NCI-H2171 treated with DMSO at 0.1 percent for 48 hours (cell line): ENCODE measurements at regions not wholly inside any gene's neighbourhood (a gene's known extent, or its start where the extent isn't known, plus 50 kb on each side); places are given as distances from the start of the nearest gene placed in this dataset.

Experiments used
- DNase-seq: peaks from one replicate; lab custom pipeline; 2025; lab: John Stamatoyannopoulos, UW

DNA sequence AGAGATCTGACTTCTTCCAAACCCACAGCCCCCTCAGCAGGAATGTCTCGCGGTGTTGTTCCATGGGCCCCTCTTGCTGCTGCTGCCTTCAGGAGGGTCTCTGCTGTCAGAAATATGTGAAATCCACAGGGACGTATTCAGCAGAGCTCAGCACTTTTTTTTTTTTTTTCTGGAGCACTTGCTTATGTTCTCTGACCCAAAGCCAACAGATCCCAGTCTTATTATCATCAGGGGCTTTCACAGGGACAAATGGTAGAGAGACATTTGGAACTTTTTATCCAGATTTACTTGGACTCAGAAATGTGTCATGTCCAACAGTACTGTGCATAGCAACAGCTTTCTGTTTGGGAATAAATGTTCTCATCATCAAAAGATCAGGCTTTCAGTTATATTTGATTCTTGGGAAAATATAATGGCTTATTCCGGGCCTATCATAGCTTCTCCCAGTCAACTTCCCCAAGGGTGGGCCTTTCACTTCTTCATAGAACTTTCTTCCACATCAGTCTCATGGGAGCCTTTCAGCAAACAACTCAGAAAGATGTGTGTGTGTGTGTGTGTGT is 332.7 kb downstream of the ZNF536 start:
- DNase-seq, result no peak

DNA sequence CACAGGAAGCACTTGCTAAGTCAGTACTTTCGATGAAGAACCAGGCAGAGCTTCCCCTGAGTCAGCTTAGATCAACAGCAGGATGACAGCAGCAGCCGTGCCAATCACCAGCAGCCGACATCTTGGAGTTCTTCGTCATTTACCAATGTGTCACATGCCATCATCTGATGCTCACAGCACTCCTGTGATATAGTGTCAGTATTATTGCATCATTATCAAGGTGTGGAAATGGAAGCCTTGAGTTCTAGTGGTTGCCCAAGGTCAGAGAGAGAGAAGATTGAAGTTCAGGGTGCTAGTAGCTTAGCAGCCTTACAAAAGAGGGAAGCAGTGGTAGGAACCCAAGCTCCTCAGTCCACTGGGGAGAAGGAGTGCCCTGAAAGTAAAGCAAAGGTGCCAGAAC is 331.5 kb downstream of the ZNF536 start:
- no peak for DNase-seq

DNA sequence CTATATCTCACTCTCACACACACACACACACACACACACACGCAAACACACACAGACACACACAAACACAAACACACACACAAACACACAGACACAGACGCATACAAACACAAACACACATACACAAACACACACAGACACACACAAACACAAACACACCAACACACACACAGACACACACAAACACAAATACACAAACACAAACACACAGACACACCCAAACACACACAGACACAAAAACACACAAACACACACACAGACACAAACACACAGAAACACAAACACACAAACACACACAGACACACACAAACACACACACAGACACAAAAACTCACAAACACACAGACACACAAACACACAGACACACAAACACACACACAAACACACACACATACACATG is 329.0 kb downstream of the ZNF536 start:
- DNase-seq, result no peak

DNA sequence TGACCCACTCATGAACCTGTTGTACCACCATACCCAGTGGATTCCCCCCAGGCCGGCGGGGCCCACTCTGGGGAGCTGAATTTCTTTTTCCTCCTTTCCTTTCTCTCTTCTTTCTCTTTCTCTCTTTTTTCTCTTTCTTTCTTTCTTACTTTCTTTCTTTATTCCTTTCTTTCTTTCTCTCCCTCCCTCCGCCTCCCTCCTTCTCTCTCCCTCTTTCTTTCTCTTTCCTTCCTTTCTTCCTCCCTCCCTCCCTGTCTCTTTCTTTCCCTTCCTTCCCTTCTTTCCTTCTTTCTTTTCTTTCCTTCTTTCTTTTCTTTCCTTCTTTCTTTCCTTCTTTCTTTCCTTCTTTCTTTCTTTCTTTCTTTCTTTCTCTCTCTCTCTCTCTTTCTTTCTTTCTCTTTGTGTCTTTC is 327.7 kb downstream of the ZNF536 start:
- no peak for DNase-seq

DNA sequence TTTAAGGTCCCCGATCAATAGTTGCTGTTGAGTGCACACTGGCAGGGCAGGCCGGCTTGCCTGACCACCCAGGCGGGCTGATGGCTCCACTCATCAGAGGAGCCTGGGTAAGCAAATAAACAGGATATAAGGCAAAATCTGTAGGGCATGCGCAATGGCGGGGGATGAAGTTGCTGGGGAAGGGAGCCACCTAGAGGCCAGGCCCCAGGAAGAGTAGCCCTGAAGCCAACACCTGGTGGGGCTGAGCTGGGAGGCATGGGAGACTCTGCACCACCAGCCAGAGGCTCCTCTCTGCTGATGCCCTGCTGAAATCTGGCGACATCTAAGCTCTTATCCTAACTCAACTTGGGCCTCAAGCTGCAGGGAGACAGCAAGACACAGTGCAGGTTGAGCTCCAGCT is 324.3 kb downstream of the ZNF536 start:
- no peak for DNase-seq

DNA sequence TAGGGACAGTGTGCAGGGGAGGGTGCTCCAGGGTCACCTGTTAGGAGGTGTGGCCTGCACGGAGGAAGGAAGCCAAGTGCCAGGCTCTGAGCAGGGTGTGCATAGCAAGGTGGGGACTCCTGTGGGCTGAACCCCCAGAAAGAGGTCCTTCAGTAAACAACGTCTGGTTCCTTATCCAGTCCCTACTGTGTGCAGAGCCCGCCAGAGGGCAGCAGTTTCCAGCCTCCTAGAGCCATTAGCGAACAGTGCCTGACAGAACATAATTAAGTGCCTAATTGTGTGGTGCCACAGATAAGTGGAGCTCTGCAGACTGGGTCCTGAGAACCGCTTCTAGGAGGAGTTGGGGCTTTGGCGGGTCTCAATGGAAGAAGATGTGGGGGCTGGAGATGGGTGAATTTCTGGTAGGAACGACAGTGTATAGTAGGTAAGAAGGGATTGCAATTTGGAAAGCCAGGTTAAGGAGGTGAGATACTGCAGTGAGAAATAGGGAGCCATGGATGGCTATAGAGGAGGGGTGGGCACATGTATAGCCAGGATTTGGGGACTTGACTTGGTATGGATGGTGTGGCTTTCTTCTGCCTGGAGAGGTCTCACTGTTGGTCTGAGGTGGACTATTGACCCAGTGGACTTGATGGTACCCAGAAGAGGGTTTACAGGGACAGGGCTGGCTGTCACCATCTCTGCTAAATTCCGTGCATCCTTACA is 323.1 kb downstream of the ZNF536 start:
- no peak for DNase-seq

DNA sequence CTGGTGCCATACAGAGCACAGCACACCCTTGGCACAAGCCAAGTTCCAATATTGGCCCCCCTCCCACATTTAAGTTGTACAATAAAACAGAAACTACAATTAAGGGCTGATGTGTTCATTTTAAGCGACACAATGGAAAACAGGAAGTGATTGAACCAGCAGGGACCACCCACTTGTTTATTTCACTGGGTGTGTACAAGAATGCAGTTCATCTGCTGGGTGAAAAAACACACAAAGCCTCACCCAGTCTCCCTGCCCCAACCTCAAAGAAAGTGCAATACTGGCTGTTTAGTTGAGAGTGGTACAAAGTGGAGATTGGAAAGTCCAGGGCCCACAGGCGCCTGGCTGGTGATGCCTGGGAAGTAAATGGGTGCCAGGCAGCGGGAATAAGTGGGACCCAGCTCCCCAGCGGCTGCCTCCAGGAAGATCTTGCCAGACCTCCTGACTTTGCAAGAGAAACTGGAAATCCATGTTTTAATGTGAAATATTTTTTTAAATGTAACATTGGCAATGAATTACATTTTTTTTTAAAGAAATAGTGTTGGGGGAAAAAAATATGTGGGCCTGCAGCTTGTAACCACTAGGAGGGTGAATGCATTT is 322.1 kb downstream of the ZNF536 start:
- DNase-seq, result no peak

DNA sequence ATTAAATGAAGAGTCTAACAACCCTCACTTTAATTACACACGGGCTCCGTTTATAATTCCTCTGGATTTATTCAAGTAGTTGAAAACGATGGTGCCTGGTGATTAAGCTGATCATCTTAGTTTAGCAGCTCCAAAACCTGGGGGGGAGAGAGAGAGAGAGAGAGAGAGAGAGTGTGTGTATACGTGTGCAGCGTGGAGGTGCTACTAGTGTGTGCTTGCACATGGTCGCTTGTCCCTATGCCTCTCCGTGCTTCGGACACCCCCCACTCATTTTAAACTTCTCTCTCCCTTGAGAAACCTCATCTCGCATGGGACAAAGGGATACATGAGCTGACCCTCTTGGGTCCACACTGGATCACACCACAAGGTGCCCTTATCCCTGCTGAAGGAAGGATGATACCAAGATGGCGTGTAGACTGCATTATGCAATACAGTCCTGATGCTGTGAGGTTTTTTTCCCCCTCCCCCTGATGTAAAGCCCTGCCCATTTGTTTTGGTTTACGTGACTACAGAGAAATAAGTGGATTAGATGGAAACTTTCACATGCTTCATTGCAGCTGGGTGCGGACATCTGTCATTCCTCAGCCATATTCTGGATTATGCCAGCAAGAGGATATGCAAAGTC is 320.8 kb downstream of the ZNF536 start:
- peak; percentile 96 for DNase-seq

DNA sequence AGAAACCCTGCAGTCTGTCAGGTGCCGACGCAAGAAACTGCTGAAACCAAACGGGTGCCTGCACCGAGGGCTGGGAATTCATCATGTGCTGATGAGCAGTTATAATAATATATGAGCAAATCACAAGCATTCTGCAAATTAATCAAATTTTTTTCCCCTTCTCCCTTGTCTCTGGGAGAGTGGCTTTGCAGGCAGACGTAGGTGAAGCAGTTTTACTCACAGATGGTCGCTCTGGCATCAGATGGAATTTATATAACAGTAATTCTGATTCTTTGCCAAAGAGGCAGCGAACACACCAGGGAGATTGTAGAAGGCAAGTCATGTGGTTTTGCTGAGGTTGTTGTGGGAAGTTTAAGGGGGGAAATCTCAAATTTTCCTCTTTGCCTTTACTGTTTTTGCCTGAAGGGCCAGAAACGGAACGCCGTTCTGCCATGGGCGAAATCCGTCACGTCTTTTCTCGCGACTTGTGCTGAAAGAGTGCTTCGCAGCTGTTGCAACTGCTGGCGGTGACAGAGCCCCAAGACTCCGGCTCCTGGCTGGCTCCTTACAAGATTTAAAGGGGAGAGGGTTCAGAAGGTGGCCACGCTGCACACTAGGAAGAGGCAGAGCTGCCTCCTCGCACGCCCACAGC is 320.1 kb downstream of the ZNF536 start:
- peak; percentile 89 for DNase-seq

DNA sequence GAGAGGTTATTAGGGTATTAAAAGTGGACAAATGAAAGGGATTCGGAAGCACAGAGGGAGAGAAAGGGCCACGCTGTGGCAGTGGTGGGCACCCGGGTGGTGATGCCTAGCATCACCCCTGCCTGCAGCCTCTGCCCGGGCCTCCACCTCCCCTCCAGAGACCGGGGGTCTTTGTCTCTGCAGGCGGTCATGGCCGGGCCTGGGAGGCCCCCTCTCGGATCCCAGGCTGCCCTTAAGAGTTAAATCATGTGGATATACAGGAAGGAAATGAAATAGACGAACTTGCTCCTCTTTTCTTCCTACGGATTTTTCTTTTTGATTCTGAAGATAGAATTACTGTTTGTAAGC is 319.6 kb downstream of the ZNF536 start:
- no peak for DNase-seq

DNA sequence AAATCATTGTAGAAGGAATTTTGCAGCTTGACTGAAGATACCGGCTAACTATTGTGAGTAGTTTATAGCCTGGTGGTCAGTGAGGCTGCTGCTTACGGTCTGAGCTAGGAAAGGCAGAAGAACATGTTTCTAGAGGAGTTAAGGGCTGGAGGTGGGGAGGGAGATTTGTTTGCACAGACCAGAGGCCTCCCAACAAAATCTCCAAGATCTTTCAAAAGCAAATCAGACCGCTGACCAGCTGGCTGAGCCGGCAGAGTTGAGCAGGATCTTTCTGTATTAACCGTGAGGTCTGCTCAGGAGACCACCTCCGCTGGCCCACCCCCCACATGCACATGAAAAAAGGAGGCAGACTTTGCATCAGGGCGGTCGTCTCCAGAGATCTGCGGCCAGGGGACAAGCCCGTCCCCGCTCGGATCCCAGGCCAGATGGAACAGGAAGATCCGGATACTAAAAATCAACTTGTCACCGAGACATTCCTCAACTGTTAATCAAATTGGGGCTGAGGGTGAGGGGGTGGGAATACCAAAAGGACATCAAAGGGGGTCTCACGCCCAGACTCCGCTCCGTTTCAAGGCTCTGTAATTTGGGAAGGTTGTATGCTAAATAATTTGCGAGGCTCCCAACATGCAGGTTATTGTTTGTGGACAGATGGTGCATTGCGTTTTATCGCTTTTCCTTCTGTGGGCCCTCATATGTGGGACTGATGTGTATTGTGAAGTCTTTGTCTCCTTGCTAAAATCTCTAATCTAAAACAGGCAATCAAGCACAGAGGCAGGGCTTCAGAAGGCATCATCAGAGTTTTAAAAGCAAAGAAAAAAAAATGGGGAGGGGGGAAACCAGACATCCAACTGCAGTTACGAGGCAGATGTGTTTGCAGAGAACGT is 319.0 kb downstream of the ZNF536 start:
- peak; percentile 67 for DNase-seq

DNA sequence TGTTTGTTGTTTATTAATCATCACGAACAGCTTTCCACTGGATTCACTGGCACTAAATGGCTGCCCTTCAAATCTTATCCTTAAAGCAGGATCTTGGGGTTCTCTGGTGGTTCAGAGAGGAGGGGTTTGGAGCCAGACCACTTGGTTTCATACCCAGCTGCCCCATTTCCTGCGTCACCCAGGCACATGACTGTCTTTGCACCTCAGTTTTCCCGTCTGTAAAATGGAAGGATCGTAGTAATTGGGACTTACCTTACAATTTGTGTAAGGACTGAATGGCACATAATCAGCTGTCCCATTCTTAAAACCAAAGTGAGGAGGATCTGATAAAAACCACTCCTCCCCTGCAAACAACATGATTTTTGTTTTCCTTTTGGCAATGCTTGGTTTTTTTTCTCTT is 318.3 kb downstream of the ZNF536 start:
- DNase-seq, result no peak

DNA sequence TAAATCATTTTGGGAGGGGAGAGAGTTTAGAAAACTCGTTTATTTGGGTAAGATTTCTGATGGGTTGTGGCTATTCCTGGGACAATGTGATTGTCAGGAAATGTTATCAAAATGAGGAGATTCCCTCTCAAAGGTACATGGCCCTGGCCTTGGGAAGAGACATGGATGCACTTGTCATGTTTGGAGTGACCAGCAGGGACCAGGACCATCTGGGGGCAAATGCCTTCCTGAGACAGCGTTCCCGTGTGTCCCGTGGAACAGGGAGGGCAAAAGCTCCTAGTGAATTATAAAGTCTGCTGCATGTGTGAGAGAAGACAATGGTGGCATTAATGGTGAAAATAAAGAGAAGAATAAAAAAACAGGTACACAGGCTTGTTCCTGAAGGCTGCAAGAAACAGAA is 317.3 kb downstream of the ZNF536 start:
- no peak for DNase-seq

DNA sequence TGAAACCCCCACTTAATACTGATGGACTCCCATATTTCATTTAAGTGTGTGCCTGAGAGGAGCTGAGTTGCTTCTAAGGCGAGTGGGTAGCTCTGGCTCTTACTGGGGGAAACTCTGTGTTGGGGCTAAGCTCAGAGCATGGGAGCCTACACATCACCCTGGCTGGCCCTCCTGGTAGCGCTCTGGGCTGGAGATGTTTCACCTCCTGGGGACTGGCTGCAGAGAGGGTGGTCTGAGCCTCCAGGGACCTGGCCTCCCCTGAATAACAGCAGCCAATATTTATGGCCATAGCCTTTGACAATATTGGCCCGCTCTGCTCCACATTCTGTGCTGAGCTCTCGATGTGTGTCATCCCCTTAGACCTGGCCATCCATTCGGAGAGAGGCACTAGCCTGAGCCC is 316.5 kb downstream of the ZNF536 start:
- DNase-seq, result no peak

DNA sequence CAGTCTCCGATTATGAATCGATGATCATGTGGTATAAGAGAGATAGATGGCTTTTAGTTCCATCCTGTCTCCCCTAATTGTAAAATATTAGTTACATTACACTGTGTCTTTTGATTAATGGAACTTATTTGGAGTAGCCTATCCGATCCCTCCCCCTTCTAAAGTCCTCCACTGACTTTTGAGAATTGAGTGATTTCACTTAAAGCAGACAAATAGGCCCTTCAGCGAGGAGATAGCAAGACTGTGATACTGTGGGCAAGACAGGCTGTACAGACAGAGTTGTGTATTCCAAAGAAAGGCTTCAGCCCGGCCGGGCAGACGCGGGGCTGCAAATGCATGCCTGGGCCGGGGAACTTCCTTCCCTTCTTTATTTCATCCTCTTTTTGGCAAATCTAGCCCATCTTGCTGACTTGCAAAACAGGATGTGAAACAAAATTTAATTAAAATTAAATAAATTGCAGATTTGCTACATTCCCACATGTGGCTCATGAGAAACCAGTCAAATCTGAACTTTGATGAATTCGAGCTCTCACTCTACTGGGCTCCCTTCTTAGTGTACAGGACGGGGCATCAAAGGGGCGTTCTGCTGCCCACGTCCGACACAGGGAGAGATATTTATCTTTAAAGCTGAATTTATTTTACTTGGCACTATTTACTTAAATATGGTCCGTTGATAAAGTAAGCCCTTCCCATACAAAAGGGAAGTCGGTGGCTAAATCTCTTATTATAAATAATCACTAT is 314.8 kb downstream of the ZNF536 start:
- DNase-seq, result no peak

DNA sequence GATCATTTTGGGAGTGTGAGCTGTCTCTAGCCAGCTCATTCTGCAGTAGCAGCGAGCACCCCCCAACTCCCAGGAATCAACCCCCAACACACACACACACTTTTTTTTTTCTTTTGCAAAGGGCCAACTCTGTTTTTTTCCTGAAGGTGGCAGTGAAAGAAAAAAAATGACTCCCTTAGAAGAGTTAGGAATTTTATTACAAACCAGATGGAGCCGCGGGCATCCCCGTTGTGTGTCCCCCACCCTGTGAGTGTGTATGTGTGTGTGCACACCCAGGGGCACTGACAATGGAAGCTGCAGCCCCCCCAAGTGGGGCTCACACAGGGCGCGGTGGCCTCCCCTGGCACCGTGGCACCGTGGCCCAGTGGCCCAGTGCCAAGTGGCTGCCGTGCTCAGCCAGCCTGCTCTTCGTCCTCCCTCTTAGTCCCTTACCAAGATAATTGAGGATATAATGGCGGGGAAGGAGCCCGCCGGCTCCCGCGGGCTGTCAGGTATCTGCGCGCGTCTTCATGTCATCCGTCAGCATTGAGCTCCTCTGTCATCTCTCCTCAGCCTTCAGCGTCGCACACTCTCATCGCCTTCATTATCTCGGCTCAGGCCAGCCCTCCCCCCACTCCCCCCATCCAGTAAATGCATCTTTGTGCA is 314.1 kb downstream of the ZNF536 start:
- peak; percentile 67 for DNase-seq

DNA sequence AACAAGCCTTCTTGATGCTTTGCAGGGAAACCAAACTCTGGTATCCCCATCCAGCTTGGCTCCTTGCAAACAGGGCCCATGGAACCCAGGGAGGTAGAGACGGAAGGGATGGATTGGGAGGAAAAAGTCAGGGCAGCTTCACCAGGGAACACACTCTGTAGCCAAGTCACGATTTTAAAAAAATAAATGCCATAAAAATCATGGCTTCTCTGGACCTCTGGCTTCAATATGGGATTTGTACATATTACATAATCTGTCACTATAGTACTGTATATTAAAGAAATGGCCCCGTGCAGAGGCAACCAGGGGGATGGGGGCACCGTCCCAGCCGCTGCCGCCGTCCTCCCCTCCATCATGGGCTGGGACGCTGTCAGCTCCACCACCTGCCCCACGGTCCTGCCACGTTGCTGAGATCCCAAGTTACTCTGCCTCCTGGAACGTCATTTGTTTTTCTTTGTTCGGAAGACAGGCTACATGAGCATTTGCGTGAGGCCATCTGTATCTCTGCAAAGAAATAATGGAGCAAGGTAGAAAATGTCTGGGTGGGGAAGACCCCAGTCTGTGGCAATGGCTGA is 313.3 kb downstream of the ZNF536 start:
- DNase-seq, result no peak

DNA sequence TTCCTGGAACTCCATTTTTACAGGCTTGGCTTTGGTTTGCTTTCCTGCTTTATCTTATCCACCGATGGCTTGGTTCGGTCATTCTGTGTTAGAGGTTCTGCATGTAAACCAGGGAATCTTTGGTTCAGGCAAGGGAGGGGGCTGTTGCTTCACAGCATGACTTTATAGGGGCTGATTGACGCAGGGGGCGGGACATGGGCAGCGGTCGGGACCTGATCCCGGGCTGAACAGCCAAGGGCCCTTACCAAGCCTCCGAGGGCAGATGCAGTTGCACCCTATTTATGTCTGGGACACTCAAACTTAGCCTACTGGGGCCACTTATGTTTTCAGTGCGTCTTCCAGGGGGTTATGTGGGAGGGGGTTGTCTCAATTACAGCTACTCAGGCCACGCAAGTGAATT is 312.4 kb downstream of the ZNF536 start:
- DNase-seq, result no peak

DNA sequence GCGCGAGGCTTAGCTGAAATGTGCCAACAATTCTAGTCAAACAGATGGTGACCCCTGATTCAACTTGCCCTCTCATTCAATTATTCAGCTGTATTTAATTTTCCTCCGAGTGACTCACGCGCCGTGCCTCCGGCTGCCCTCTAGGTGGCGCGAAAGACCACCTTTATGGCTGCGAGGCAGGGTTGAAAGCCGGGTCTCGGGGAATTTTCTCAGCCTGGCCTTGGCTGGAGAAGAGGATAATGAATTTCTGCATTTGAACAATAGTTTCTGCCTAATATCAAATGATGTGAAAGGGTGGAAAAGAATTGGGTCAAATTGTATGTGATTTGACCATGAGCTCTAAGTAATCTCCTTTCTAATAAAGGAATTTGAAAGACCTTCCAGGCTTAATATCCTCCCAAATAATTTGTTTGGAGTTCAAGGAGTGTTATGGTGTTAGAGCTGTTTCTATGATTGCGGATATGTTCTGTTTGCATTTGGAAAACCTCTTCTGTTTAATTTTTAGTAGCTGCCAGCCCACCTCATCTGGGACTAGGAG is 310.9 kb downstream of the ZNF536 start:
- DNase-seq, result peak; percentile 94
